PC-3 (cell line): ENCODE measurements at regions not wholly inside any gene's neighbourhood (a gene's known extent, or its start where the extent isn't known, plus 50 kb on each side); places are given as distances from the start of the nearest gene placed in this dataset.
A peak's percentile ranks its signal among the peaks of the same experiment; 100 is the strongest.

Experiments used
- ATAC-seq: fragments of 200-7000 bp; cut with Tn5 transposase; 2 replicates; pipeline ENCODE4 v1.9.1; 2020; ENCODE audit warnings: mild to moderate bottlenecking, moderate library complexity
- BruUV-seq: library from RNA; stranded (reverse); fragments of 400-500 nt; replicated peaks from 2 replicates; lab custom pipeline; 2021; lab: Mats Ljungman, UMichigan
- CTCF ChIA-PET: fragments of 300-600 bp; sonication (Branson Sonifier 250); formaldehyde crosslinking; loops from one replicate; lab custom pipeline; 2022; ENCODE audit warnings: antibody characterized with exemption; lab: Charles Lee
- POLR2A ChIA-PET: fragments of 300-600 bp; sonication (Branson Sonifier 250); formaldehyde crosslinking; loops from one replicate; lab custom pipeline; 2022; ENCODE audit warnings: antibody characterized with exemption; ENCODE audit not compliant: unreplicated experiment; lab: Charles Lee
- DNase-seq: peaks from one replicate; pipeline ENCODE4 v3.0.0-alpha.2; 2015
- H2AFZ ChIP-seq: fragments of 300-600 bp; sonication (generic); 2 replicates; pipeline ENCODE4 v1.6.0; 2016; ENCODE audit warnings: antibody characterized with exemption, low read length
- H3F3A ChIP-seq: fragments of 300-600 bp; sonication (generic); one replicate; pipeline ENCODE4 v1.6.0; 2017; ENCODE audit warnings: antibody characterized with exemption, low read length, control low read depth, mild to moderate bottlenecking; ENCODE audit not compliant: unreplicated experiment
- H3K27ac ChIP-seq: fragments of 300-600 bp; sonication (generic); 2 replicates; pipeline ENCODE4 v1.5.1; 2016; ENCODE audit warnings: mild to moderate bottlenecking, low read length
- H3K27me3 ChIP-seq: fragments of 300-600 bp; sonication (generic); 2 replicates; pipeline ENCODE4 v1.6.1; 2016; ENCODE audit warnings: low read length, mixed read lengths
- H3K36me3 ChIP-seq: fragments of 300-600 bp; sonication (generic); 2 replicates; pipeline ENCODE4 v1.6.1; 2016; ENCODE audit warnings: low read depth, mixed run types, low read length, mixed read lengths
- H3K4me1 ChIP-seq: fragments of 300-600 bp; sonication (generic); 2 replicates; pipeline ENCODE4 v1.5.1; 2016; ENCODE audit warnings: low read length; ENCODE audit not compliant: insufficient read depth
- H3K4me2 ChIP-seq: fragments of 300-600 bp; sonication (generic); 2 replicates; pipeline ENCODE4 v1.6.0; 2016; ENCODE audit warnings: low read length
- H3K4me3 ChIP-seq: fragments of 300-600 bp; sonication (generic); 2 replicates; pipeline ENCODE4 v1.5.1; 2016; ENCODE audit warnings: mild to moderate bottlenecking, low read length, mixed read lengths
- H3K79me2 ChIP-seq: fragments of 300-600 bp; sonication (generic); 2 replicates; pipeline ENCODE4 v1.6.1; 2017; ENCODE audit warnings: low read length, mixed read lengths
- H3K9ac ChIP-seq: fragments of 300-600 bp; sonication (generic); 2 replicates; pipeline ENCODE4 v1.6.0; 2016; ENCODE audit warnings: mild to moderate bottlenecking, low read length
- H3K9me2 ChIP-seq: fragments of 300-600 bp; sonication (generic); replicated peaks from 2 replicates; pipeline ENCODE4 v1.6.1; 2016; ENCODE audit warnings: mixed run types, low read length, mixed read lengths
- H3K9me3 ChIP-seq: fragments of 300-600 bp; sonication (generic); 2 replicates; pipeline ENCODE4 v1.6.1; 2016; ENCODE audit warnings: low read length, mixed read lengths
- H4K20me1 ChIP-seq: fragments of 300-600 bp; sonication (generic); 2 replicates; pipeline ENCODE4 v1.6.1; 2016; ENCODE audit warnings: low read length, mixed read lengths
- CTCF ChIP-seq: fragments of 300-600 bp; sonication (generic); conservative IDR thresholded peaks from 2 replicates; pipeline ENCODE4 v1.5.1; 2017; ENCODE audit warnings: antibody characterized with exemption, low read depth, mild to moderate bottlenecking, low read length
- EZH2 ChIP-seq: fragments of 300-600 bp; sonication (generic); IDR thresholded peaks from one replicate; pipeline ENCODE4 v1.6.1; 2017; ENCODE audit warnings: antibody characterized with exemption, mild to moderate bottlenecking, low read length; ENCODE audit not compliant: unreplicated experiment
- EZH2phosphoT487 ChIP-seq: fragments of 300-600 bp; sonication (generic); IDR thresholded peaks from 2 replicates; pipeline ENCODE4 v1.6.1; 2018; ENCODE audit warnings: mild to moderate bottlenecking, antibody characterized with exemption, low read length, borderline replicate concordance
- intact Hi-C: fragments of 100-400 bp; cut with micrococcal nuclease; formaldehyde crosslinking; loops from 2 replicates; pipeline ENCODE4 v1.9.0; 2023

DNA sequence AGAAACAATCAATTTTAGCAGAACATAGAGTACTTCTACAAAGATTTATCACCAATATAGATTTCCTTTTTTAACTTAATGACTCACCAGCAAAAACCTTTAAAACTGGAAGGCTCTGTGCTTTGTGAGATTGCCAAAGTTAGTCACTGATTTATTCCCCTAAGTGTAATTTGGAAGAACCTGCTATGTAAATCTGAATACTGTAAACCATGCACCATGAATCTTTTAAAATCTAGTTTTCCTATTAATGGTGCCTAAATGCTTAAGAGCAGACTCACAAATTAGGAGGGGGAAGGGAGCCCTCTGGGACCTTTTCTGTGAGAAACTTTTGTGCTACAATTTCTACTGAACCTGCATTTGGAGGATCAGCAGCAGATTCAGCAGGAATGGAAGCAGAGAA is 57.8 kb upstream of the PNRC1 start:
- H3K4me3 ChIP-seq = no peak overlapping the region
- H2AFZ ChIP-seq = no peak overlapping the region
- no peaks in the 10 kb centered on the region for H3K9me2 ChIP-seq
- intact Hi-C loops = no loop called here
- H3K4me1 ChIP-seq = peaks cover 6% of the 10 kb centered on the region; the same call in 1 of the 2 replicates
- ATAC-seq (peak; percentile 61), DNase-seq (peak; percentile 55)
- TF ChIP-seq CTCF = no peak
- no peak for TF ChIP-seq EZH2phosphoT487
- no peak for TF ChIP-seq EZH2
- H3K79me2 ChIP-seq = no peaks in the 10 kb centered on the region
- no peaks in the 10 kb centered on the region for H3K9me3 ChIP-seq
- BruUV-seq = no TSS peak
- ChIA-PET CTCF (no interaction called here), POLR2A (no interaction called here)
- H4K20me1 ChIP-seq = no peaks in the 10 kb centered on the region
- no peaks in the 10 kb centered on the region for H3K36me3 ChIP-seq
- no peaks in the 10 kb centered on the region for H3K27me3 ChIP-seq
- no peak overlapping the region for H3K27ac ChIP-seq
- no peaks in the 10 kb centered on the region for H3F3A ChIP-seq
- no peak overlapping the region for H3K4me2 ChIP-seq
- no peak overlapping the region for H3K9ac ChIP-seq

GRCh38 chr6:89021629-89022028 is 58.2 kb upstream of the RNGTT start:
- H3K4me1 ChIP-seq = peaks cover 6% of the 10 kb centered on the region; the same call in 1 of the 2 replicates
- no peaks in the 10 kb centered on the region for H3K9me2 ChIP-seq
- no TSS peak for BruUV-seq
- H3K36me3 ChIP-seq = no peaks in the 10 kb centered on the region
- DNase-seq (peak; percentile 10), ATAC-seq (no peak)
- H3K4me3 ChIP-seq = no peak overlapping the region
- no peak for TF ChIP-seq EZH2phosphoT487
- TF ChIP-seq EZH2 = no peak
- no peak for TF ChIP-seq CTCF
- no peak overlapping the region for H3K4me2 ChIP-seq
- H3K79me2 ChIP-seq = no peaks in the 10 kb centered on the region
- H3K9ac ChIP-seq = no peak overlapping the region
- intact Hi-C loops = no loop called here
- H3K27ac ChIP-seq = no peak overlapping the region
- POLR2A ChIA-PET = interaction anchor here (0.6 kb wide), 2 partner anchors 87 to 1931 kb away, joined by 3 to 5 read pairs; no protein-coding TSS in a partner anchor
- CTCF ChIA-PET = no interaction called here
- no peaks in the 10 kb centered on the region for H3K9me3 ChIP-seq
- H2AFZ ChIP-seq = no peak overlapping the region
- no peaks in the 10 kb centered on the region for H4K20me1 ChIP-seq
- no peaks in the 10 kb centered on the region for H3F3A ChIP-seq
- H3K27me3 ChIP-seq = no peaks in the 10 kb centered on the region

DNA sequence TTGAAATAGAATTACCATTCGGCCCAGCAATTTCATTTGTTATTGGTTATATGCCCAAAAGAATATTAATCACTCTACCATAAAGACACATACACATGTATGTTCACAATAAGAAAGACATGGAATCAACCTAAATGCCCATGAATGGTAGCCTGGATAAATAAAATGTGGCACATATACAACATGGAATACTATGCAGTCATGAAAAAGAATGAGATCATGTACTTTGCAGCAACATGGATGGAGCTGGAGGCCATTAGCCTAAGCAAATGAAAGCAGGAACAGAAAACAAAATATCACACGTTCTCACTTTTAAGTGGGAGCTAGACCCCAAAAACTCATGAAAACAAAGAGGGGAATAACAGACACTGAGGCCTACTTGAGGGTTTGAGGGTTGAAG is 52.6 kb upstream of the RNGTT start:
- no peak overlapping the region for H3K27ac ChIP-seq
- ChIA-PET CTCF (no interaction called here), POLR2A (no interaction called here)
- H3K9me2 ChIP-seq = no peaks in the 10 kb centered on the region
- no peaks in the 10 kb centered on the region for H3K4me1 ChIP-seq
- intact Hi-C loops = no loop called here
- H4K20me1 ChIP-seq = no peaks in the 10 kb centered on the region
- no peak overlapping the region for H3K4me2 ChIP-seq
- TF ChIP-seq CTCF (no peak), EZH2phosphoT487 (no peak), EZH2 (no peak)
- H3K9ac ChIP-seq = no peak overlapping the region
- ATAC-seq = no peak
- BruUV-seq = no TSS peak
- H3K36me3 ChIP-seq = no peaks in the 10 kb centered on the region
- H3K9me3 ChIP-seq = no peaks in the 10 kb centered on the region
- no peaks in the 10 kb centered on the region for H3K79me2 ChIP-seq
- no peaks in the 10 kb centered on the region for H3K27me3 ChIP-seq
- H3K4me3 ChIP-seq = no peak overlapping the region
- H2AFZ ChIP-seq = no peak overlapping the region
- H3F3A ChIP-seq = no peaks in the 10 kb centered on the region
- no peak for DNase-seq
